Ectodermal cell (in vitro differentiated cells): ENCODE measurements at regions not wholly inside any gene's neighbourhood (a gene's known extent, or its start where the extent isn't known, plus 50 kb on each side); places are given as distances from the start of the nearest gene placed in this dataset.

Experiments used
- H3K27ac ChIP-seq: 2 replicates; pipeline ENCODE4 v1.7.0; 2013; ENCODE audit warnings: mild to moderate bottlenecking, low read depth, low read length; ENCODE audit not compliant: insufficient read depth, poor library complexity, severe bottlenecking
- H3K27me3 ChIP-seq: 2 replicates; pipeline ENCODE4 v1.7.0; 2013; ENCODE audit warnings: mild to moderate bottlenecking, low read length; ENCODE audit not compliant: insufficient read depth, control insufficient read depth, poor library complexity, severe bottlenecking
- H3K36me3 ChIP-seq: one replicate; pipeline ENCODE4 v1.7.0; 2013; ENCODE audit warnings: low read length; ENCODE audit not compliant: control insufficient read depth, insufficient read depth
- H3K4me1 ChIP-seq: one replicate; pipeline ENCODE4 v1.7.0; 2013; ENCODE audit warnings: low read length; ENCODE audit not compliant: control insufficient read depth, insufficient read depth
- H3K4me3 ChIP-seq: 2 replicates; pipeline ENCODE4 v1.7.0; 2013; ENCODE audit warnings: low read depth, low read length, control low read depth; ENCODE audit not compliant: insufficient read depth
- H3K9me3 ChIP-seq: 2 replicates; pipeline ENCODE4 v1.7.0; 2013; ENCODE audit warnings: mild to moderate bottlenecking, low read length, moderate library complexity; ENCODE audit not compliant: control insufficient read depth
- WGBS, 2 experiments: methylation state at CpG; one replicate each; pipeline ENCODE4 v1.1.7; 2013; ENCODE audit warnings: missing lambda C conversion rate in 2 of 2; 5-methylcytosine and 5-hydroxymethylcytosine counted together

GRCh38 chr9:91489361-91489899, 65.8 kb upstream of the NFIL3 start:
- H3K4me1 ChIP-seq: no peaks in the 10 kb centered on the region
- H3K36me3 ChIP-seq: no peaks in the 10 kb centered on the region
- H3K4me3 ChIP-seq: no peak overlapping the region
- no peak overlapping the region for H3K27ac ChIP-seq
- H3K27me3 ChIP-seq: no peaks in the 10 kb centered on the region
- 94 to 95% methylated on average over 5 of the region's 5 CpGs for WGBS, 2 experiments
- H3K9me3 ChIP-seq: no peaks in the 10 kb centered on the region

- Histone ChIP-seq H3K27me3 (no peaks in the 10 kb centered on the region), H3K27ac (no peak overlapping the region), H3K4me3 (no peak overlapping the region)
These were observed 64.7 kb upstream of the NFIL3 start for GRCh38 chr9:91488341-91488740.

GRCh38 chr9:91486699-91487497, 63.3 kb upstream of the NFIL3 start:
- Histone ChIP-seq H3K4me3 (no peak overlapping the region), H3K27me3 (no peaks in the 10 kb centered on the region), H3K36me3 (no peaks in the 10 kb centered on the region), H3K9me3 (no peaks in the 10 kb centered on the region), H3K27ac (no peak overlapping the region), H3K4me1 (no peaks in the 10 kb centered on the region)
- WGBS, 2 experiments: 92 to 96% methylated on average over 6 of the region's 6 CpGs

More at GRCh38 chr9:91488341-91488740, 64.7 kb upstream of the NFIL3 start:
- no peaks in the 10 kb centered on the region for H3K36me3 ChIP-seq
- 92 to 93% methylated on average over 5 of the region's 5 CpGs for WGBS, 2 experiments
- no peaks in the 10 kb centered on the region for H3K9me3 ChIP-seq
- H3K4me1 ChIP-seq: no peaks in the 10 kb centered on the region

- H3K27me3 ChIP-seq: no peaks in the 10 kb centered on the region
- 93 to 94% methylated on average over 5 of the region's 5 CpGs for WGBS, 2 experiments
- no peaks in the 10 kb centered on the region for H3K9me3 ChIP-seq
- no peaks in the 10 kb centered on the region for H3K36me3 ChIP-seq
- H3K4me3 ChIP-seq: no peak overlapping the region
- H3K27ac ChIP-seq: no peak overlapping the region
- no peaks in the 10 kb centered on the region for H3K4me1 ChIP-seq
These were observed 61.4 kb upstream of the NFIL3 start for GRCh38 chr9:91485006-91485405.

GRCh38 chr9:91483835-91484234, 60.2 kb upstream of the NFIL3 start:
- no peak overlapping the region for H3K27ac ChIP-seq
- no peaks in the 10 kb centered on the region for H3K36me3 ChIP-seq
- no peaks in the 10 kb centered on the region for H3K4me1 ChIP-seq
- 89 to 90% methylated on average over 8 of the region's 8 CpGs for WGBS, 2 experiments
- H3K4me3 ChIP-seq: no peak overlapping the region
- H3K9me3 ChIP-seq: no peaks in the 10 kb centered on the region
- H3K27me3 ChIP-seq: no peaks in the 10 kb centered on the region

GRCh38 chr9:91483189-91483691, 59.6 kb upstream of the NFIL3 start:
- H3K4me1 ChIP-seq: no peaks in the 10 kb centered on the region
- WGBS, 2 experiments: 87 to 88% methylated on average over 5 of the region's 5 CpGs
- no peaks in the 10 kb centered on the region for H3K27me3 ChIP-seq
- no peak overlapping the region for H3K27ac ChIP-seq
- H3K9me3 ChIP-seq: no peaks in the 10 kb centered on the region
- H3K4me3 ChIP-seq: no peak overlapping the region
- no peaks in the 10 kb centered on the region for H3K36me3 ChIP-seq

- Histone ChIP-seq H3K27me3 (no peaks in the 10 kb centered on the region), H3K27ac (no peak overlapping the region), H3K4me3 (no peak overlapping the region), H3K4me1 (peaks cover 5% of the 10 kb centered on the region), H3K9me3 (no peaks in the 10 kb centered on the region), H3K36me3 (no peaks in the 10 kb centered on the region)
- 96 to 97% methylated on average over 4 to 5 of the region's 5 CpGs for WGBS, 2 experiments
These were observed 58.3 kb upstream of the NFIL3 start for GRCh38 chr9:91481972-91482371.

- Histone ChIP-seq H3K9me3 (no peaks in the 10 kb centered on the region), H3K4me3 (no peak overlapping the region), H3K36me3 (no peaks in the 10 kb centered on the region), H3K4me1 (peaks cover 5% of the 10 kb centered on the region), H3K27me3 (no peaks in the 10 kb centered on the region), H3K27ac (peak overlapping the region; percentile 50)
- whole genome bisulfite sequencing, 2 experiments: 26 to 27% methylated on average over 4 of the region's 4 CpGs
These were observed 53.5 kb upstream of the NFIL3 start for GRCh38 chr9:91477106-91477505.

GRCh38 chr9:91474656-91475055, 51.0 kb upstream of the NFIL3 start:
- Histone ChIP-seq H3K27ac (no peak overlapping the region), H3K4me1 (peaks cover 5% of the 10 kb centered on the region), H3K4me3 (no peak overlapping the region), H3K27me3 (no peaks in the 10 kb centered on the region), H3K36me3 (no peaks in the 10 kb centered on the region), H3K9me3 (no peaks in the 10 kb centered on the region)
- WGBS, 2 experiments: 68 to 100% methylated on average over 1 of the region's 1 CpG
